K562 (cell line): ENCODE measurements at regions not wholly inside any gene's neighbourhood (a gene's known extent, or its start where the extent isn't known, plus 50 kb on each side); places are given as distances from the start of the nearest gene placed in this dataset.

ENCODE experiments used
- ATAC-seq: fragments of 200-7000 bp; cut with Tn5 transposase; 3 replicates; pipeline ENCODE4 v1.9.1; 2020; ENCODE audit warnings: moderate library complexity
- BruUV-seq: library from RNA; stranded (reverse); fragments of 400-500 nt; replicated peaks from 2 replicates; lab custom pipeline; 2021; lab: Mats Ljungman, UMichigan
- CTCF ChIA-PET: fragments of 300-600 bp; formaldehyde crosslinking; extraction: SDS; loops from one replicate; lab custom pipeline; 2021; ENCODE audit warnings: low intra/inter-chr PET ratio; lab: Yijun Ruan, JAX
- POLR2A ChIA-PET: fragments of 300-600, 350-650 bp; sonication (Branson Sonifier 250); formaldehyde crosslinking; extraction: SDS; loops from one replicate; lab custom pipeline; 2021; ENCODE audit warnings: antibody characterized with exemption, inconsistent platforms; lab: Yijun Ruan, JAX
- DNase-seq, 4 experiments: peaks; one replicate each; pipeline versions ENCODE4 v3.0.0 to v3.0.0-alpha.2; 2011 to 2018; ENCODE audit warnings: low spot score in 3 of 4, mixed read lengths in 3 of 4; ENCODE audit errors: extremely low read depth in 1 of 4
- FAIRE-seq: peaks from 2 replicates; lab custom pipeline; 2011; peaks lifted over from hg19 to GRCh38; lab: Jason Lieb, UNC
- H2AFZ ChIP-seq: 2 replicates; pipeline ENCODE4 v1.6.0; 2011; ENCODE audit warnings: low read depth, low read length, control low read depth, inconsistent platforms
- H3K27ac ChIP-seq: fragments of 200-600 bp; 3 replicates; pipeline ENCODE4 v1.8.0; 2011; ENCODE audit warnings: low read depth, mild to moderate bottlenecking, control low read depth, inconsistent platforms, low read length, moderate library complexity, mixed read lengths; ENCODE audit errors: extremely low read depth
- H3K27me3 ChIP-seq, 2 experiments: fragments of 300-600 bp in 1 of 2; 2 replicates in 1 of 2; 3 replicates in 1 of 2; pipeline versions ENCODE4 v1.6.0 to v1.8.0; 2011; ENCODE audit warnings: inconsistent platforms in 2 of 2, low read length in 2 of 2, mild to moderate bottlenecking in 1 of 2, mixed read lengths in 1 of 2, moderate library complexity in 1 of 2; ENCODE audit not compliant: control insufficient read depth in 2 of 2, insufficient read depth in 2 of 2
- H3K36me3 ChIP-seq: fragments of 300-600 bp; 3 replicates; pipeline ENCODE4 v1.8.0; 2011; ENCODE audit warnings: mild to moderate bottlenecking, low read length, inconsistent platforms; ENCODE audit not compliant: control insufficient read depth, insufficient read depth
- H3K4me1 ChIP-seq, 2 experiments: fragments of 200-600 bp in 1 of 2; replicated peaks in 1 of 2; 2 replicates in 1 of 2; 3 replicates in 1 of 2; pipeline versions ENCODE4 v1.5.1 to v1.8.0; 2011; ENCODE audit warnings: inconsistent platforms in 2 of 2, low read length in 2 of 2, mild to moderate bottlenecking in 1 of 2, mixed read lengths in 1 of 2, moderate library complexity in 1 of 2; ENCODE audit not compliant: control insufficient read depth in 2 of 2, insufficient read depth in 2 of 2
- H3K4me2 ChIP-seq: 2 replicates; pipeline ENCODE4 v1.6.1; 2011; ENCODE audit warnings: low read length, control low read depth, inconsistent platforms, mixed read lengths; ENCODE audit not compliant: insufficient read depth
- H3K4me3 ChIP-seq: fragments of 200-600 bp; sonication (generic), shearing (Covaris generic); 2 replicates; pipeline ENCODE4 v1.5.1; 2016; ENCODE audit warnings: control low read depth, inconsistent platforms
- H3K79me2 ChIP-seq: fragments of 200-600 bp; 3 replicates; pipeline ENCODE4 v1.8.0; 2011; ENCODE audit warnings: low read length, inconsistent platforms; ENCODE audit not compliant: control insufficient read depth, insufficient read depth
- H3K9ac ChIP-seq, 2 experiments: 2 replicates each; pipeline versions ENCODE4 v1.6.0 to v1.6.1; 2011; ENCODE audit warnings: low read depth in 2 of 2, low read length in 2 of 2, control low read depth in 1 of 2, inconsistent platforms in 1 of 2, mild to moderate bottlenecking in 1 of 2, mixed read lengths in 1 of 2; ENCODE audit not compliant: insufficient read depth in 1 of 2
- H3K9me1 ChIP-seq: one replicate; pipeline ENCODE4 v1.6.0; 2011; ENCODE audit warnings: inconsistent platforms, mild to moderate bottlenecking, low read length, moderate library complexity; ENCODE audit not compliant: control insufficient read depth, insufficient read depth
- H3K9me3 ChIP-seq: replicated peaks from 2 replicates; pipeline ENCODE4 v1.5.1; 2011; ENCODE audit warnings: low read depth, low read length, inconsistent platforms; ENCODE audit not compliant: control insufficient read depth, insufficient read depth
- H4K20me1 ChIP-seq: replicated peaks from 2 replicates; pipeline ENCODE4 v1.6.1; 2011; ENCODE audit warnings: low read length, inconsistent platforms, mixed read lengths; ENCODE audit not compliant: control insufficient read depth, insufficient read depth
- ATF1 ChIP-seq, 2 experiments: fragments of 450-650 bp in 1 of 2; IDR thresholded peaks; 2 replicates each; pipeline ENCODE4 v1.6.1; 2016; ENCODE audit warnings: missing compliant biosample characterization in 1 of 2, missing genetic modification characterization in 1 of 2
- KDM2B ChIP-seq: fragments of 250-450 bp; sonication (Bioruptor Pico); IDR thresholded peaks from 2 replicates; pipeline ENCODE4 v1.8.0; 2021; ENCODE audit warnings: mild to moderate bottlenecking, moderate library complexity
- MAFG ChIP-seq: fragments of 450-650 bp; conservative IDR thresholded peaks from 2 replicates; pipeline ENCODE4 v1.6.1; 2016; ENCODE audit warnings: missing genetic modification characterization, missing compliant biosample characterization
- MYNN ChIP-seq, 2 experiments: sonication (generic); formaldehyde crosslinking in 1 of 2; IDR thresholded peaks; 2 replicates each; pipeline versions ENCODE4 v1.5.0 to v1.6.1; 2016 to 2020; ENCODE audit warnings: antibody characterized with exemption in 1 of 2, missing genetic modification reagents in 1 of 2
- NONO ChIP-seq, 2 experiments: fragments of 200-400 bp in 1 of 2; fragments of 450-650 bp in 1 of 2; formaldehyde crosslinking in 1 of 2; IDR thresholded peaks; 2 replicates each; pipeline ENCODE4 v1.6.1; 2017; ENCODE audit warnings: low read depth in 2 of 2, mild to moderate bottlenecking in 2 of 2, moderate library complexity in 2 of 2, low read length in 1 of 2
- POLR2G ChIP-seq: fragments of 200-400 bp; formaldehyde crosslinking; IDR thresholded peaks from 2 replicates; pipeline ENCODE4 v1.6.1; 2017; ENCODE audit warnings: low read depth, mild to moderate bottlenecking, antibody characterized with exemption, low read length, moderate library complexity
- RAD51 ChIP-seq: fragments of 450-650 bp; IDR thresholded peaks from 2 replicates; pipeline ENCODE4 v1.7.1; 2016; ENCODE audit warnings: low read depth, mild to moderate bottlenecking, borderline replicate concordance
- SLC30A9 ChIP-seq: fragments of 250-450 bp; sonication (Bioruptor Pico); IDR thresholded peaks from 2 replicates; pipeline ENCODE4 v1.8.0; 2022; ENCODE audit warnings: mild to moderate bottlenecking, moderate library complexity
- TGIF2 ChIP-seq: sonication (generic); formaldehyde crosslinking; IDR thresholded peaks from 2 replicates; pipeline ENCODE4 v1.8.1; 2022; ENCODE audit warnings: mild to moderate bottlenecking, missing genetic modification reagents, moderate library complexity
- TRIM24 ChIP-seq, 2 experiments: fragments of 450-650 bp; IDR thresholded peaks; 2 replicates each; pipeline ENCODE4 v1.6.1; 2016
- ZNF121 ChIP-seq: sonication (generic); formaldehyde crosslinking; conservative IDR thresholded peaks from 2 replicates; pipeline ENCODE4 v1.8.0; 2022; ENCODE audit warnings: missing genetic modification reagents
- ZNF253 ChIP-seq: fragments of 250-450 bp; sonication (Bioruptor Pico); conservative IDR thresholded peaks from 2 replicates; pipeline ENCODE4 v1.6.1; 2021; ENCODE audit warnings: mild to moderate bottlenecking
- ZNF512 ChIP-seq: IDR thresholded peaks from 2 replicates; pipeline ENCODE4 v1.6.1; 2016; ENCODE audit warnings: missing genetic modification characterization, missing compliant biosample characterization
- ZNF76 ChIP-seq: fragments of 250-450 bp; sonication (Bioruptor Pico); IDR thresholded peaks from 2 replicates; pipeline ENCODE4 v1.4.0; 2020; ENCODE audit warnings: mild to moderate bottlenecking, moderate library complexity, borderline replicate concordance
- WGBS: fragments of 100-300 bp; shearing (Covaris generic); methylation state at CpG from one replicate; pipeline ENCODE4 v1.1.6; 2016; ENCODE audit warnings: low coverage, mixed read lengths; ENCODE audit not compliant: insufficient coverage; ENCODE audit errors: missing lambda C conversion rate; 5-methylcytosine and 5-hydroxymethylcytosine counted together
- in situ Hi-C: fragments of 300-500 bp; cut with MboI; formaldehyde crosslinking; loops from 4 replicates; pipeline ENCODE4 v1.15.0; 2018; ENCODE audit warnings: inconsistent platforms, mixed read lengths
- intact Hi-C: fragments of 100-400 bp; cut with micrococcal nuclease; formaldehyde crosslinking; loops from 2 replicates; pipeline ENCODE4 v1.14.2; 2022
- TF ChIP-seq, protein P1 (sequence below): fragments of 450-650 bp; IDR thresholded peaks from 2 replicates; pipeline ENCODE4 v1.7.0; 2016; ENCODE audit warnings: borderline replicate concordance
- TF ChIP-seq, protein P2 (sequence below): fragments of 250-450 bp; sonication (Bioruptor Pico); IDR thresholded peaks from 2 replicates; pipeline ENCODE4 v1.4.0; 2020; ENCODE audit warnings: mild to moderate bottlenecking, moderate library complexity, borderline replicate concordance

GRCh38 chr20:55158446-55158845 is 683.1 kb downstream of the DOK5 start:
- no peak for FAIRE-seq
- 9% methylated on average over 2 of the region's 2 CpGs for WGBS
- no TSS peak for BruUV-seq

More at GRCh38 chr20:55158446-55158845, 683.1 kb downstream of the DOK5 start:
- H3K9me3 ChIP-seq, result no peaks in the 10 kb centered on the region
- H3K27ac ChIP-seq, result no peak overlapping the region
- no peaks in the 10 kb centered on the region for H4K20me1 ChIP-seq
- ChIA-PET CTCF (no interaction called here), POLR2A (no interaction called here)
- intact Hi-C loops (no loop called here), in situ Hi-C loops (no loop called here)
- H3K4me3 ChIP-seq, result no peak overlapping the region
- no peaks in the 10 kb centered on the region for H3K79me2 ChIP-seq
- no peak overlapping the region for H3K4me2 ChIP-seq
- no peaks in the 10 kb centered on the region for H3K9me1 ChIP-seq
- no peaks in the 10 kb centered on the region for H3K36me3 ChIP-seq
- TF ChIP-seq NONO (IDR thresholded peaks at IDR 0.05; ENCODE audit: low read depth in 2 of 2, low read length in 1 of 2) (no peak), POLR2G (no peak), RAD51 (no peak), ZNF253 (no peak), KDM2B (CRISPR knock-in tag) (no peak), SLC30A9 (no peak), ZNF76 (CRISPR knock-in tag) (no peak), MYNN (IDR thresholded peaks at IDR 0.05) (no peak), MYNN (CRISPR knock-in tag; IDR thresholded peaks at IDR 0.05) (no peak), ZNF512 (tag) (no peak), MAFG (tag) (no peak), ATF1 (CRISPR knock-in tag; IDR thresholded peaks at IDR 0.05) (no peak), ATF1 (tag; IDR thresholded peaks at IDR 0.05) (no peak), TGIF2 (CRISPR knock-in tag) (no peak), TRIM24 (IDR thresholded peaks at IDR 0.05) (no peak), ZNF121 (CRISPR knock-in tag) (no peak)
- TF ChIP-seq, protein P1, sequence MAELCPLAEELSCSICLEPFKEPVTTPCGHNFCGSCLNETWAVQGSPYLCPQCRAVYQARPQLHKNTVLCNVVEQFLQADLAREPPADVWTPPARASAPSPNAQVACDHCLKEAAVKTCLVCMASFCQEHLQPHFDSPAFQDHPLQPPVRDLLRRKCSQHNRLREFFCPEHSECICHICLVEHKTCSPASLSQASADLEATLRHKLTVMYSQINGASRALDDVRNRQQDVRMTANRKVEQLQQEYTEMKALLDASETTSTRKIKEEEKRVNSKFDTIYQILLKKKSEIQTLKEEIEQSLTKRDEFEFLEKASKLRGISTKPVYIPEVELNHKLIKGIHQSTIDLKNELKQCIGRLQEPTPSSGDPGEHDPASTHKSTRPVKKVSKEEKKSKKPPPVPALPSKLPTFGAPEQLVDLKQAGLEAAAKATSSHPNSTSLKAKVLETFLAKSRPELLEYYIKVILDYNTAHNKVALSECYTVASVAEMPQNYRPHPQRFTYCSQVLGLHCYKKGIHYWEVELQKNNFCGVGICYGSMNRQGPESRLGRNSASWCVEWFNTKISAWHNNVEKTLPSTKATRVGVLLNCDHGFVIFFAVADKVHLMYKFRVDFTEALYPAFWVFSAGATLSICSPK, result no peak
- TF ChIP-seq, protein P2, sequence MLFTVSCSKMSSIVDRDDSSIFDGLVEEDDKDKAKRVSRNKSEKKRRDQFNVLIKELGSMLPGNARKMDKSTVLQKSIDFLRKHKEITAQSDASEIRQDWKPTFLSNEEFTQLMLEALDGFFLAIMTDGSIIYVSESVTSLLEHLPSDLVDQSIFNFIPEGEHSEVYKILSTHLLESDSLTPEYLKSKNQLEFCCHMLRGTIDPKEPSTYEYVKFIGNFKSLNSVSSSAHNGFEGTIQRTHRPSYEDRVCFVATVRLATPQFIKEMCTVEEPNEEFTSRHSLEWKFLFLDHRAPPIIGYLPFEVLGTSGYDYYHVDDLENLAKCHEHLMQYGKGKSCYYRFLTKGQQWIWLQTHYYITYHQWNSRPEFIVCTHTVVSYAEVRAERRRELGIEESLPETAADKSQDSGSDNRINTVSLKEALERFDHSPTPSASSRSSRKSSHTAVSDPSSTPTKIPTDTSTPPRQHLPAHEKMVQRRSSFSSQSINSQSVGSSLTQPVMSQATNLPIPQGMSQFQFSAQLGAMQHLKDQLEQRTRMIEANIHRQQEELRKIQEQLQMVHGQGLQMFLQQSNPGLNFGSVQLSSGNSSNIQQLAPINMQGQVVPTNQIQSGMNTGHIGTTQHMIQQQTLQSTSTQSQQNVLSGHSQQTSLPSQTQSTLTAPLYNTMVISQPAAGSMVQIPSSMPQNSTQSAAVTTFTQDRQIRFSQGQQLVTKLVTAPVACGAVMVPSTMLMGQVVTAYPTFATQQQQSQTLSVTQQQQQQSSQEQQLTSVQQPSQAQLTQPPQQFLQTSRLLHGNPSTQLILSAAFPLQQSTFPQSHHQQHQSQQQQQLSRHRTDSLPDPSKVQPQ (CRISPR knock-in tag), result no peak
- H3K4me1 ChIP-seq, result no peaks in the 10 kb centered on the region
- DNase-seq, result no peak
- no peak overlapping the region for H3K9ac ChIP-seq
- H3K27me3 ChIP-seq, result no peaks in the 10 kb centered on the region
- H2AFZ ChIP-seq, result no peak overlapping the region
- ATAC-seq, result no peak
